Endothelial cell of umbilical vein (primary cell): ENCODE measurements at regions not wholly inside any gene's neighbourhood (a gene's known extent, or its start where the extent isn't known, plus 50 kb on each side); places are given as distances from the start of the nearest gene placed in this dataset.

Source experiments
- CTCF ChIP-seq, 2 donors: IDR thresholded peaks; 1 replicate in 1 of 2; 2 replicates in 1 of 2; pipeline ENCODE4 v1.5.1; 2011; ENCODE audit warnings: low read length in 2 of 2, mild to moderate bottlenecking in 2 of 2, moderate library complexity in 2 of 2, control low read depth in 1 of 2, inconsistent platforms in 1 of 2, low read depth in 1 of 2; ENCODE audit not compliant: insufficient read depth in 1 of 2; ENCODE audit errors: extremely low read depth in 1 of 2
- GATA2 ChIP-seq: IDR thresholded peaks from 2 replicates; pipeline ENCODE4 v1.7.0; 2011; ENCODE audit warnings: low read depth, mild to moderate bottlenecking, moderate library complexity, mixed read lengths, low read length; ENCODE audit not compliant: insufficient read length, insufficient read depth
- JUN ChIP-seq: IDR thresholded peaks from 2 replicates; pipeline ENCODE4 v1.6.1; 2011; ENCODE audit warnings: borderline replicate concordance, low read depth; ENCODE audit not compliant: insufficient read length, insufficient read depth
- MAX ChIP-seq: IDR thresholded peaks from 2 replicates; pipeline ENCODE4 v1.6.1; 2011; ENCODE audit not compliant: insufficient read depth, insufficient read length
- POLR2AphosphoS5 ChIP-seq: IDR thresholded peaks from 2 replicates; pipeline ENCODE4 v1.6.1; 2012; ENCODE audit warnings: low read depth, mild to moderate bottlenecking, control low read depth, low read length, moderate library complexity; ENCODE audit not compliant: insufficient read depth

- TF ChIP-seq POLR2AphosphoS5: no peak
- TF ChIP-seq JUN: no peak
- no peak for TF ChIP-seq CTCF (IDR thresholded peaks at IDR 0.05; ENCODE audit: extremely low read depth in 1 of 2, insufficient read depth in 1 of 2, low read depth in 1 of 2, low read length in 2 of 2)
- TF ChIP-seq MAX: no peak
- no peak for TF ChIP-seq GATA2
Measured at GRCh38 chr1:222325506-222325905, 222.4 kb downstream of the HHIPL2 start.
